ENCODE measurements at regions not wholly inside any gene's neighbourhood (a gene's known extent, or its start where the extent isn't known, plus 50 kb on each side); places are given as distances from the start of the nearest gene placed in this dataset.

DNA sequence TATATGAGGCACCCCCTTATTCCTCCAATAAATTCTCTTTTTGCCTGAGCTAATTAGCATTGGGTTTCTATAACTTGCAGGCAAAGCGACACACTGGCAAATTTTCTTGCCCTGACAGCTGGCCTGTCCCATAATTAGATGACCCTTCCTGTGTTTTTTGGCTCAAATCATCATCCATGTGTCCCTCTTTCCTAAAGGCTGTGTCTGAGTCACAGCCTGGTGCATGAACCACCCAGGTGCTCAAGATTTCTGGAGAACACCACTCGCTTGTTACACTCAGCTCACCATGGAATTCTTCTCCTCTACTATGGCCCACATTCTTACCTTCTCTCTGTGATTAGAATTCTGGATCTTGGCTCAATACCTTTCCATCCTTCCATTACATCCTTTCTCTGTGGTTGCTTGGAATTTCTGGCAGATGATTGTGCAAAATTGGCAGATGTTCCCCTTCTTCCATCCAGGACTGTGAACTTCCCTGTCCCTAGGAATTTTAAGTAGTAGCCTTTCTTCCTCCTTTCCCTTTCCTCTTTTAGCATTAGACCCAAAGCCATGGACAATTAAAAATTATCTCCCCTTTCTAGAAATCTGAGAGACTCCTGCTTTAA, 116.0 kb upstream of the ANKRD1 start:
- no peak for DNase-seq (ENCODE audit: low read depth)

DNA sequence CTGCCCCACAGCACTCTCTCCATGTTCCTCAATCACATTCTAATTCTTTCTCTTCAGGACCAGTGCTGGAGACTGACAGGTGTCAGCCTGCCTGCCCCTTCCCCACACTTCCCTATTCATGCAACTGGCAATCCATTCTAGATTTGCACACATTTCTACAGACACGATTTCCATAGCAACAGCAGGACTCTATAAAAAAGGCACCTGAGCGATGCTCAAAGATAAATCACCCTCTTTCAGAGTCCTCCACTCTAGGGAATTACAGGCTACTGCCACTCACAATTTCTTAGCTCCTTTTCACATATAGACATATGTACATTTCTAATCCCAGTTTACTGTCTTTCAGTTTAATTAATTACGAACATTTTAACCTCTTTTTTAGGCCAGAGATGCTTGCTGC, 118.1 kb upstream of the ANKRD1 start:
- no peak for DNase-seq (ENCODE audit: low read depth)

DNA sequence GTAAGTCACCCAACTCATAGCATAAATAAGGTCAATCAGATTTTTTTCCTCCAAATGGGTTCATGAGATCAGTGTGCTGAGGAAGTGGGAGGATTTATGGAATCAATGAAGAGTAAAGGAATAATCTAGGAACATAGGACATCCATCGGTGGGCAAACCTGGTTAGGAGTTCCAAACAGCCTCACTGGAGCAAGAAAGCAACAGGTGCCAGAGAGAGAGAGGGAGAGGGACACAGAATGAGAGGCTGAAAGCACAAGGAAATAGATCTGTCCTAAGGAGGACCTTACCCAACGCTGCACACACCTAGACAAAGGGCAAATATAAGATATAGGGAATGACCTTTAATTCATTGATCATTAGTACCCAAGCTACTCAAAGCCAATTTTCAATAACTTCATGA, 119.5 kb upstream of the ANKRD1 start:
- no peak for DNase-seq (ENCODE audit: low read depth)

DNA sequence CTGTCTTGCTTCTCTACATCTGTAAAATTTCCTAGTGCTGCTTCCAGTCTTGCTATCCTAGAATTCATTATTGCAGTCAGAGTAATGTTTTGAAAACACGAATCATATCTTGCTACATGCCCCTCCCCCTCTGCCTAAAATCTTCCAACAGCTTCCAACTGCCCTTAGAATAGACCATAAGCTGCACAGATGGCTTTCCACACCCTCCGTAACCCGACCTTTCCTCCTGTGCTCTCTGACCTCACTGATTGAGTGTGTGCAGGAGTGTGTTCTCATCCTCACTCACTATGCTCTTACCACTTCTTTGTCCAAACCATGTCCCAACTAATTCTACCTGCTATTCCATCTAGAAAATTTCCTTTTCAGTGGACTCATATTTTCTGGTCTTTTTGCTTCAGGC, 121.2 kb upstream of the ANKRD1 start:
- DNase-seq (ENCODE audit: low read depth) = no peak

DNA sequence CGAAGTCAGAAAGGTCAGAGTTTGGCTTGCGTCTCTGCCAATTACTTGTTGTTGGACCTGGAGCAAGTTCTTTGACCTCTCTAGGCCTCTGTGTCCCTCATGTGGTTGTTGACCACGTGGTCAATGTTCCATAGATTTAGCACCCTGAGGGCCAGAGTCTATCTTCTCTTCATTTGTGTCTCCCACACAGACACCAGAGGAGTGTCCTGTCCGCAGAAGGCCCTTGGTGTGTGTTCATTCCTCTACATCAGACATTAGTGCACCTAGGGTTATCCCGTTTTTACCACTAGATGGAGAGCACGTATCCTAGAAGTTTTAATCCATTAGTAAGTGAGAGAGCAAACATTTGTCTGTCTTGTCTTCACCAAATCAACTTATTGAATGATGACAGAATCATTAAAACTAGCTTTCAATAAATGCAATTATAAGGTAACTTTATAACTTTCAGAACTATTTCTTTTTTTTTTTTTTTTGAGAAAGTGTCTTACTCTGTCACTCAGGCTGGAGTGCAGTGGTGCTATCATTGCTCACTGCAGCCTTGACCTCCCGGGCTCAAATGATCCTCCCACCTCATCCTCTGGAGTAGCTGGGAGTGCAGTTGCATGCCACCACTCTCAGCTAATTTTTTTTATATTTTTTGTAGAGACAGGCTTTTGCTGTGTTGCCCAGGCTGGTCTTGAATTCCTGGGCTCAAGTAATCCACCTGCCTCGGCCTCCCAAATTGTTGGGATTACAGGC, 122.5 kb upstream of the ANKRD1 start:
- DNase-seq (ENCODE audit: low read depth) = no peak

DNA sequence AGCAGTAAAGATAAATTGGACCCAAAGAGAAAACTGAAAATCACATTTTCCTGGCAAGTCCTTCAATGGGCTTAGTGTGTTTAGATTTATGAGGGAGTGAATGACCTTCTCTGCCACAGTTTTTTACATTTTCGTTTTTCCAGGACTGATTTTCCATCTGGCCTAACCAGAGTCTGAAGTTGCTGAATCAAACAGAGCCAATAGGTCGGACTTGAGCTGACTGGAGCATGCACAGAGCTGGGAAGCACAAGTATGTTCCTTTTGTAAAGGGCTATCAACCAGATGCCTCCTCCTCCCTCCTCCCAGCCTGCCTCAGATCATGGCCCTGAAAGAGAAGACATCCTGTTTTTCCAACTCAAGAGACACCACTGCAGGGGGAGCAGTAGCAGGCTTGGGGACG, 126.0 kb upstream of the ANKRD1 start:
- DNase-seq (ENCODE audit: low read depth) = no peak

DNA sequence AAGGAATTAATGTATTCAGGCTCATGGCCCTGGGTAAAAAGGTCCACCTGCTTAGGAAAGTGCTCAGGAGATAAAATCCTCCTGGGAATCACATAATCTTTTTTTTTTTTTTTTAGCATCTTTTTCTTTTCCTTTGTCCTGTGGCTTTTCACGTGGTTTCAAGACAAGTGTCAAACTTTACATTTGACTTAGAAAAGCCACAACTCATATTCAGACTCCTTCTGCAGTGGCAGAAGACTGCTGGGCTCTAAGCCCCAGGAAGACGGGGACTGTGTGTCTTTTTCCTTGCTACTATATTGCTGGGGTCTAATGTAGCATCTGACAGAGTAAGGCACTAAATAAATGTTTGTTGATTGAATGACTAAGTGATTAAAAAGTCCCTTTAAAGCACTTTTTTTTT, 127.5 kb upstream of the ANKRD1 start:
- no peak for DNase-seq (ENCODE audit: low read depth)

DNA sequence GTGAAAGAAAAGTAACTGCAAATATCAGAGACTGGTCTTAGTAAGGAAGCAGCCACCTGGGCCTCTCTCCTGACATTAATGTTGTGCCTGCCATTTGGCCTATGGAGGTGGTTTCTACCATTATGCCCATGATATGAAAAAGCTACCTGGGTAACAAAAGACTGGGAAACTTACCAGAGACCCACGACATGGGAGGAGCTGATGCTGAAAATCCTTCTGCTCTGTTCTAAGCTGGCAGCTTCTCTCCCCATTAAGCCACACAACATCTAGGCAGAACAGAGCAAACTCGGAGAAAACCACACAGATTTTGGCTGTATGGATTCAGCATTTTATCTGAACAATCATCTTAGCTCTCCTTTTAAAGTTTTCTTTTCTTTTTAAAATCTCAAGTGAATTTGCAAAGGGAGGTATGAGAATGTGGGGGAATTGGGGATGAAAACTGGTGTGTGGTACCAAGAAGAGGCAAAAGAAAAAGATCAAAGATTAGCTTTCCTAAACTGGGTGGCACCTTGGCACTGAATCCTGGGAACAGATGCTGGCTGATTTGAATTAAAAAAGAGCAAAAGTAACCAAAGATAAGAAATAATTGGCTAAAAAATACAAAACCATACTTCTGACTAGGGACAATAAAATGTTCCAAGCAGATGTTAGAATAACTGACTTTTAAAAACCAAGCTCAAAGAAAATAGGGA, 128.6 kb upstream of the ANKRD1 start:
- DNase-seq (ENCODE audit: low read depth) = no peak

DNA sequence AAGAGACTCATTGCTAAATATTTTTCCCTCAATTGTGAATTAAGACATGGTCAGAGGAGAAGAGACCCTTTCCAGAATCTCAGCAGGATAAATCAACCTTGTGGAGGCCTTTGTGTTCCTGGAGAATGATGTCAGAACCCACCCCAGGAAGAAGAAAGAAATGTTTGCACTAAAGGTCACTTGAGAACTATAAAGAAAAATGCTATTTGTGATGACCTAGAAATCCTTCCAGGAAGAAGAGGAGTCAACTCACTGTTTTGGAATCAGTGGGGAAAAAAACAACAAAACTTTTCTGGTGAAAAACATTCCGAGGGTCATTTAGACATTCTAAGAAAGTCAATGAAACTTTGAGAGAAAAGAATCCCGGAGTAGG, 129.1 kb upstream of the ANKRD1 start:
- no peak for DNase-seq (ENCODE audit: low read depth)

DNA sequence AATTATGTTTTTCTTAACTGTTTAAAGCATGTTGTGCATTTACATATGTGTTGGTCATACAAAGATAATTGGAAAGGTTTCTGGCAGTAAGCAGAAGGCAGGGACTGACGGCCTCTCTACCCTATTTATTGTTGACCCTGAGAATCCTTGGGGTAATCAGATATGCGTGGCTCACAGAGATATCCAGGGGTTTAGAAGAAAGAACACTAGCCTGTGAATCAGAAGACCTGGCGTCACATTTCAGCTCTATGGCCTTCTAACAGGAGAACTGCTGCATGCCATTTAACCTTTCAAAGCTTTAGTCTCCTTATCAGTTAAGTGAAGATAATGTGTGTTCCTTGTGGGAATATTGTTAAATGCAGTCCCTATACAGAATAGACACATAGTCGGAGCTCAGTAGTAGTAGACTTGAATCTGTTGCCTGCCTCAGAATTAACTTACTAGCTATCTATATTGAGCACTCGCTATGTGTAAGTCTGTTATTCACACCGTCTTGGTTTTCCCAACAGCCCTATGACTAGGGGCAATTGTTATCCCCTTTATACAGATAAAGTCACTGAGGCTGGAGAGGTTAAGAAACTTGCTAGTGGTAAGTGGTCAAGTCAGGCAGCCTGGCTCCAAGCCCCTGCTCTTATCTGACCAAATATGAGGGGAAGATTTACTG, 129.6 kb upstream of the ANKRD1 start:
- no peak for DNase-seq (ENCODE audit: low read depth)

DNA sequence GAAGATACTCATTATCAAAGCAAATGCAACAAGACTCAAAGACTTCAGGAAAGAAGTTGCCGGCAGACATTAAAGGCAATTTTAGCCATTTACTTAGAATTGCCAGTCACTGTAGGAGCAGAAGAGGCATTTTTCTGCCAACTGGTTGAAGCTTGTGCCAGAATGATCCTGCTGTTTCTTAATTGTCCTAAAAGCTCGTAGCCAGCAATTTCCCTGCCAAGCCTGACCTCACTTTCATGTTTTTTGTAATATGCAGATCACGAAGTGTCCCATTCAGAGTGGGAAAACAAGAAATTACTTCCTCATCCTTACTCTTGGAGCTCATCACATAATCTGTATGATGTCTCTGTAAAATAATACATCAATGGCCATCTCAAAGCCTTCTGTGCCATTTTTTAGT, 130.9 kb upstream of the ANKRD1 start:
- DNase-seq (ENCODE audit: low read depth) = no peak

DNA sequence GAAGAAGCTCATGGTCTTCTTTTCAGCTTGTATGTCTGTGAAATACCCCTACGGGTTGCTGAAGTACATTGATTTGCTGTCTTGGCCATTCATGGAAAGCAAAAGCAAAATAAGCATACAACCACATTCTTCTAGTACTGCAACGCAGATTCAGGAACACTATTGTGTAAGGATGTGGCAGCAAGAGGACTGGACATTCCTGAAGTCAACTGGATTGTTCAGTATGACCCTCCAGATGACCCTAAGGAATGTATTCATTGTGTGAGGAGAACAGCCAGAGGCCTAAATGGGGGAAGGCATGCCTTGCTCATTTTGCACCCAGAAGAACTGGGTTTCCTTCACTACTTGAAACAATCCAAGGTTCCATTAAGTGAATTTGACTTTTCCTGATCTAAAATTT, 133.4 kb upstream of the ANKRD1 start:
- DNase-seq (ENCODE audit: low read depth) = no peak

DNA sequence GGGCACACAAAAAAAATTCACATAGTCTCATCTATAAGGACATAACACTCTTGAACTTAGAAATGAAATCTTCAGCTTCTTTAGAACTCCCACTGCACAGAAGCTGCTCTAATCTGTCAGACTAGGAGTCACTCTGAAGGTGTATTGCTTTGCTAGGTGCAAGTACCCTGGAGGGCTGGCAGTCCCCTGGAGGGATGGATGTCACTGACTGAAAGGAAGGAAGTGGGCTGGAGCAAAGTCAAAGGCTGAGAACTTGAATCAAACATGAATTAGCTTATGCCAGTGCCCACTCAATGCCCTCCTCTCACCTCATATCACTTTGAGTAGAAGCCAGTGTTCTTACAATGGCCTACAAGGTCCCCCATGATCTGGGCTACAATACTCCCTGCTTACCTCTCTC, 140.3 kb upstream of the ANKRD1 start:
- DNase-seq (ENCODE audit: low read depth) = no peak

DNA sequence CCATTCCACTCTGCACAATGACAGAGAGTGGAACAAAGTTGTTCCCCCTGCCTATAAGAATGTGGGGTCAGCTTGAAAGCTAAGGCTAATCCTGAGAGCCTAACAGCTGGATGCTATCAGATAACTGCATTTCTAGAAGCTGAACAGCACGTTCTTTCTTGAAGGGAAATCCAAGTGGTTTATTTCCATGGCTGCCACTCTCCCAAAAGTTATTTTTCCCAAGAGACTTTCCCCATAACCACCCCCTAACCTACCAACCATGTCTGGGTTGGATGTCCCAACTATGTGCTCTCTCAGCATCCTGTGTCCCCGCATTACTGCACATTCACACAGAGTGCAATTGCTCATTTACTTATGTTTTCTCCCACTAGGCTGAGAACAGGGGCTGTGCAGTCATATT, 140.7 kb upstream of the ANKRD1 start:
- no peak for DNase-seq (ENCODE audit: low read depth)

DNA sequence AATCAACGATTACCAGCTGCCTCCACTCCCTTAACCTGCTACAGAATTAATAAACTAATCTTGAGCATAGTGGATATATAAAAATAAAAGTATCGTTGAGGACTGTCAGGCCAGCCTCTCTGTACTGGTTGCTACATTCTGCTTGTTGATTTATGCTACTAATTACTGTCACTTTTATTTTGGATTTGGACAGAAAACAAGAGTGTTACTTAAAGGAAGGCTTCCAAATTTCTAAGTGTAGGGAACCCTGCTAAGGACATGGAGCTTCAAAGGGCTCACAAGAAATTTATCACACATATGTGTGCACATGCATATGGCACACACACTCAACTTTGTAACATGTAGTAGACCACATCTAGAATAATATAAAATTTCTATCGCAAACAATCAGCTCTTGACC, 141.2 kb upstream of the ANKRD1 start:
- DNase-seq (ENCODE audit: low read depth) = no peak

DNA sequence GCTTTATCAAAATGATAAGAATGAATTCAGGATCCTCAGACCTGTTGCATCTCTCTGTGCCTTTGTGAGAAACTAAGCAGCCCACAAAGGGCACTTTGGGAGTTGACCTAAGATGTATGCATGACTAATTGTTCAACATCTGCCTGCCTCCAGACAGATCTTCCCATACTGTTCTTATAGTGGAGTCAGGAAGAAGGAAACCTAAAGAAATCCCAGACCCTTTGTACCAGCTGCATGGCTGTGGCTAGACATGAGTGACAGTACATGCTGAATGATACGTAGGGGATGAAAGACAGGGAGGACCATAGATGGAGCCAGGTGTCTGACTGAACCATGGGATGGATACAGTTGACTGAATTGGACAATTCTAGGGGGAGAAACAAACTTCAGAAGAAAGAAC, 148.7 kb upstream of the PCGF5 start:
- no peak for DNase-seq (ENCODE audit: low read depth)

DNA sequence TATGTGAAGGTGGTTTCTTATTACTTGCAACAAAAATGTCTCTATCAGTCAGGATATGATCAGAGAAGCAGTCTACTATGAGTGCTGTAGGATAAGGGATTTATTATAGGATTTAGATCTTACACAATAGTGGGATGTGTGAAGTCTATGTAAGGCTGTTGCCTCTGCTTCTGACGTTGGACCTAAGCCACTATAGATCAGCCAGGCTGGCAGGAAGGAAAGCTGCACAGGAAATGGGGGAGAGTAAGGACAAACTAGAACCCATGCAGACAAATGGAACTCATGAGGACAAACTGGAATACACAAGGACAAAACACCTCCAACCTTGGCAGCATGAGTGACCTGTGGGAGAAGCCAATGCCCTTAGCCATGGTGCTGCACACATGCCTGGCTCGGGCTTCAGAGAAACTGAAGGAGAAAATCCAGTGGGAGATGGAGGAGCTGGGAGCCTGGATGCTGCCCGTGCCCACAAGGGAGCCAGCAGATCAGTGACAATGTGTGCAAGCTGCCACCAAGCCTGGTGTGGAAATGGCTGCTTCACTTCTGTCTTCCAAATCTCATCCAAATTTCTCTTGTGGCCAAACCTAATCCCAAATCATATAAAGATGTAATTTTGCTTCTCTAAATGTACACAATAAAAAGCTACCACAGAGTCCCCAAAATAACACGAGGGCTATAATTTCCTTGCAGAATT, 147.0 kb upstream of the PCGF5 start:
- no peak for DNase-seq (ENCODE audit: low read depth)

DNA sequence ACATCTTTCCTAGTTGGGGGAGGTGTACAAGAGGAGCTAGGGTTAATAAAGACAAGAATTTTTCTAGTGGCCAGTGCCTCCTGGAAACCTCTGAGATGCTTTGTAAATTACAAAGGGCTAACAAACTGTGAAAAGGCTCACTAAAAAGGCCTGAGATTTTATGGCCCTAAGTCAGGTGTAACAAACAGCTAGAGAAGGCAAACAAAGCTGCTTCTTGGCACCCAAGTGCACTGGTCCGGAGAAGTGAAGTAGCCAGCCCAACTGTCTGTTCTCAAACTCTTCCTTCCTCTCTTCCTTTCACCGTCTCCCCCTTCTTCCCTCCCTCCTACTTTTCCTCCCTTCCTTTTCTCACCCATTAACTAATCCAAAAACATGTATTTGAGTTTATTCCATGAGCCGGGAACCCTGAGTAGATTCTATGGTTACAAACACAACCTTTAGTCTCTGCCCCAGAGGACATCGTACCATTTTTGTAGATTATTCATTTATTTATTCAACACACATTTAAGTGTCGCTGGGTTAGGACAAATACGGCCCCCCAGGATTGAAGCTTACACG, 143.4 kb upstream of the PCGF5 start:
- DNase-seq (ENCODE audit: low read depth) = no peak

DNA sequence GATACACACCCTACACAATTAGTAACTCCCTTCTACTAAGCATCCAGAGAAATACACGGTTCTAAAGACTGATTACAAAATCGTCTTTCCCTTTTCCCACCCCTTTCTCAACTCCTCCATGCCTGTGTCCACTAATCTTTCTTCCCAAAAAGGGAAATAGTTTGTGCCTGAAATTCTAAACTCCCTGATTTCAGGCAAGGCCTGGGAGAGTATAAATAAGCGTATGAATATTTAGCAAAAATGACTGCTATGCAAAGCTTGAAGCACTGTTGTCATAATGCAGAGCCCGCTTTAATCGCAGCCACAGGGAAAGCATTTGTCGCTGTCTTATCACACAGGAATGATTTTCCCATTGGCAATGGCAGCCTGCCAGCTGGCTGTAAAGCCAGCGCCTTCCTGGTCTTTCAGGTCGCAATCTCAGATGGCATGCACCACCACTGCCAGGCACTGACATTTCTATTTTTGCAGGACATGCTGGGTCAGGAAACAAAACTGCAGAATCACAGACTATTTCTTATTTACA, 142.9 kb upstream of the PCGF5 start:
- DNase-seq (ENCODE audit: low read depth) = no peak

DNA sequence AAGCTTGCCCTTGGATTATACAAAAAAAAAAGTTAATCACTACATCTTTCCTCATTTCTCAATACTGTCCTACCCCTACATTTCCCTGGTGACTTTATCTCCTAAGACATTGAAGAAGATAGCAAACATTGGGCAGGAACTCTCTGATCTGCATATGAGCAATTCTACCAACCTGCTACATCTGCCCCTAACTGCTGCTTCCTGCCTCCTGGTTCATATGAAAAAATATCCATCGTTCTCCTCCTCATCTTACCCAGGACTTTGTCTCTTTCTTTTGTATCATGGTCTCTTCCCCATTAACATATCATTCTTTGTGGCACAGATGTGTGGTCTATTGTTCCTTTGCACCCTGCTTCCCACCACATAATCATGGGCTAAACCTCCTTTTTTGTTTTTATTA, 139.7 kb upstream of the PCGF5 start:
- DNase-seq (ENCODE audit: low read depth) = no peak

DNA sequence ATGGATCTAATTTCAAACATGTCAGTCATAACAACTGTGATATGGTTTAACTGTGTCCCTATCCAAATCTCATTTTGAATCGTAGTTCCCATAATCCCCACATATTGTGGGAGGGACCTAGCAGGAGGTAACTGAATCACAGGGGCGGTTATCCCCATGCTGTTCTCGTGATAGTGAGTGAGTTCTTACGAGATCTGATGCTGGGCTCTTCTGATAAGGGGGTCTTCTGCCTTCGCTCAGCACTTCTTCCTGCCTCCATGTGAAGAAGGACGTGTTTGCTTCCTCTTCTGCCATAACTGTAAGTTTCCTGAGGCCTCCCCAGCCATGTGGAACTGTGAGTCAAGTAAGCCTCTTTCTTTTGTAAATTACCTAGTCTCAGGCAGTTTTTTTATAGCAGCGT, 138.0 kb upstream of the PCGF5 start:
- DNase-seq (ENCODE audit: low read depth) = peak; percentile 76

Data from CMK (cell line).